ENCODE measurements at regions not wholly inside any gene's neighbourhood (a gene's known extent, or its start where the extent isn't known, plus 50 kb on each side); places are given as distances from the start of the nearest gene placed in this dataset.

- TF ChIP-seq CTCF (IDR thresholded peaks at IDR 0.05) (no peak), EZH2 (IDR thresholded peaks at IDR 0.05; ENCODE audit: borderline replicate concordance, insufficient read depth, low read depth, low read length, poor library complexity, severe bottlenecking) (no peak)
Observed at GRCh38 chr18:7370802-7371201, 139.9 kb downstream of the LRRC30 start.
